HepG2 (cell line): ENCODE measurements at regions not wholly inside any gene's neighbourhood (a gene's known extent, or its start where the extent isn't known, plus 50 kb on each side); places are given as distances from the start of the nearest gene placed in this dataset.

Source experiments
- ATAC-seq: fragments of 200-7000 bp; cut with Tn5 transposase; 3 replicates; pipeline ENCODE4 v1.9.1; 2020; ENCODE audit warnings: mild to moderate bottlenecking, moderate library complexity
- BruUV-seq: library from RNA; stranded (reverse); fragments of 400-500 nt; replicated peaks from 2 replicates; lab custom pipeline; 2021; lab: Mats Ljungman, UMichigan
- CTCF ChIA-PET: fragments of 300-600 bp; formaldehyde crosslinking; extraction: SDS; loops from one replicate; lab custom pipeline; 2021; ENCODE audit warnings: low total read pairs, inconsistent platforms, low intra/inter-chr PET ratio; lab: Yijun Ruan, JAX
- POLR2A ChIA-PET: fragments of 350-600 bp; sonication (Branson Sonifier 250); formaldehyde crosslinking; loops from one replicate; lab custom pipeline; 2020; ENCODE audit warnings: antibody characterized with exemption, inconsistent platforms; lab: Yijun Ruan, JAX
- DNase-seq: peaks from one replicate; pipeline ENCODE4 v3.0.0-alpha.2; 2015; ENCODE audit warnings: low spot score
- FAIRE-seq: peaks from 3 replicates; lab custom pipeline; 2011; peaks lifted over from hg19 to GRCh38; lab: Jason Lieb, UNC
- H2AFZ ChIP-seq: one replicate; pipeline ENCODE4 v1.6.1; 2011; ENCODE audit warnings: low read length, inconsistent platforms
- H3K27ac ChIP-seq: fragments of 300-600 bp; 3 replicates; pipeline ENCODE4 v1.8.0; 2011; ENCODE audit warnings: mixed run types, mild to moderate bottlenecking, mixed read lengths, low read length, inconsistent platforms; ENCODE audit not compliant: insufficient read depth; ENCODE audit errors: extremely low read length
- H3K27me3 ChIP-seq, 2 experiments: fragments of 200-600 bp in 1 of 2; 2 replicates in 1 of 2; 3 replicates in 1 of 2; pipeline versions ENCODE4 v1.6.0 to v1.8.0; 2011; ENCODE audit warnings: low read length in 2 of 2, mild to moderate bottlenecking in 2 of 2, moderate library complexity in 2 of 2, inconsistent platforms in 1 of 2; ENCODE audit not compliant: insufficient read depth in 2 of 2, control insufficient read depth in 1 of 2
- H3K36me3 ChIP-seq, 2 experiments: fragments of 200-600 bp in 1 of 2; replicated peaks in 1 of 2; 2 replicates in 1 of 2; 3 replicates in 1 of 2; pipeline versions ENCODE4 v1.5.1 to v1.8.0; 2011; ENCODE audit warnings: low read length in 2 of 2, inconsistent platforms in 1 of 2; ENCODE audit not compliant: insufficient read depth in 2 of 2, control insufficient read depth in 1 of 2
- H3K4me1 ChIP-seq: 2 replicates; pipeline ENCODE4 v1.5.1; 2012; ENCODE audit warnings: low read length, inconsistent platforms; ENCODE audit not compliant: insufficient read depth
- H3K4me2 ChIP-seq: 2 replicates; pipeline ENCODE4 v1.6.0; 2011; ENCODE audit warnings: low read depth, low read length, inconsistent platforms
- H3K4me3 ChIP-seq, 3 experiments: fragments of 200-600 bp in 1 of 3; sonication (generic), shearing (Covaris generic) in 1 of 3; replicated peaks in 1 of 3; 2 replicates each; pipeline ENCODE4 v1.5.1; 2011 to 2016; ENCODE audit warnings: low read length in 3 of 3, inconsistent platforms in 2 of 3, low read depth in 2 of 3, mild to moderate bottlenecking in 2 of 3, control low read depth in 1 of 3, mixed read lengths in 1 of 3; ENCODE audit not compliant: insufficient read depth in 1 of 3
- H3K79me2 ChIP-seq: one replicate; pipeline ENCODE4 v1.6.1; 2011; ENCODE audit warnings: low read length, inconsistent platforms; ENCODE audit not compliant: insufficient read depth
- H3K9ac ChIP-seq: 2 replicates; pipeline ENCODE4 v1.6.0; 2011; ENCODE audit warnings: mild to moderate bottlenecking, low read depth, low read length, inconsistent platforms; ENCODE audit not compliant: insufficient read depth
- H3K9me3 ChIP-seq: 2 replicates; pipeline ENCODE4 v1.5.1; 2012; ENCODE audit warnings: mild to moderate bottlenecking, low read length
- H4K20me1 ChIP-seq: 2 replicates; pipeline ENCODE4 v1.6.0; 2011; ENCODE audit warnings: inconsistent platforms, mild to moderate bottlenecking, low read length, moderate library complexity; ENCODE audit not compliant: insufficient read depth
- CCDC6 ChIP-seq: sonication (generic); formaldehyde crosslinking; IDR thresholded peaks from 2 replicates; pipeline ENCODE4 v1.8.1; 2022; ENCODE audit warnings: mild to moderate bottlenecking, missing genetic modification reagents, moderate library complexity
- CHD2 ChIP-seq: IDR thresholded peaks from 2 replicates; pipeline ENCODE4 v1.6.1; 2011; ENCODE audit warnings: low read depth, low read length, improper control_type of control experiment
- EEA1 ChIP-seq: sonication (generic); formaldehyde crosslinking; IDR thresholded peaks from 2 replicates; pipeline ENCODE4 v1.5.1; 2020; ENCODE audit warnings: mild to moderate bottlenecking, missing genetic modification reagents, borderline replicate concordance
- JUN ChIP-seq: sonication (generic); formaldehyde crosslinking; IDR thresholded peaks from 2 replicates; pipeline ENCODE4 v1.4.0; 2020; ENCODE audit warnings: mild to moderate bottlenecking, missing genetic modification reagents
- RXRB ChIP-seq: IDR thresholded peaks from 2 replicates; pipeline ENCODE4 v1.6.1; 2016; ENCODE audit warnings: borderline replicate concordance, missing genetic modification reagents, missing compliant biosample characterization
- SIN3A ChIP-seq: IDR thresholded peaks from 2 replicates; pipeline ENCODE4 v1.6.1; 2011; ENCODE audit warnings: low read depth, mild to moderate bottlenecking, control low read depth, low read length, borderline replicate concordance
- SIN3B ChIP-seq: fragments of 150-350 bp; IDR thresholded peaks from 2 replicates; pipeline ENCODE4 v1.6.1; 2014; ENCODE audit warnings: low read length
- SNAI1 ChIP-seq: sonication (generic); formaldehyde crosslinking; IDR thresholded peaks from 2 replicates; pipeline ENCODE4 v1.5.0; 2020; ENCODE audit warnings: mild to moderate bottlenecking, missing genetic modification reagents, borderline replicate concordance
- TEAD3 ChIP-seq: optimal IDR thresholded peaks from 2 replicates; pipeline ENCODE3; 2016; ENCODE audit warnings: borderline replicate concordance
- THYN1 ChIP-seq: sonication (generic); formaldehyde crosslinking; IDR thresholded peaks from 2 replicates; pipeline ENCODE4 v1.8.1; 2023; ENCODE audit warnings: low read depth, mild to moderate bottlenecking, moderate library complexity, missing genetic modification reagents, borderline replicate concordance
- ZFYVE20 ChIP-seq: sonication (generic); formaldehyde crosslinking; IDR thresholded peaks from 2 replicates; pipeline ENCODE4 v1.8.0; 2023; ENCODE audit warnings: low read depth, mild to moderate bottlenecking, moderate library complexity, missing genetic modification reagents, borderline replicate concordance
- ZNF124 ChIP-seq: sonication (generic); formaldehyde crosslinking; IDR thresholded peaks from 2 replicates; pipeline ENCODE4 v1.4.0; 2020; ENCODE audit warnings: missing genetic modification reagents
- ZNF296 ChIP-seq: sonication (generic); formaldehyde crosslinking; conservative IDR thresholded peaks from 2 replicates; pipeline ENCODE4 v1.5.0; 2020; ENCODE audit warnings: mild to moderate bottlenecking, missing genetic modification reagents
- ZNF775 ChIP-seq: sonication (generic); formaldehyde crosslinking; IDR thresholded peaks from 2 replicates; pipeline ENCODE4 v1.4.0; 2020; ENCODE audit warnings: missing genetic modification reagents, mild to moderate bottlenecking, moderate library complexity, borderline replicate concordance
- WGBS: methylation state at CpG from one replicate; pipeline ENCODE4 v1.1.6; 2017; ENCODE audit warnings: low lambda C conversion rate; 5-methylcytosine and 5-hydroxymethylcytosine counted together
- in situ Hi-C: cut with HindIII; loops from 2 replicates; pipeline ENCODE4 v1.10.0; 2017; ENCODE audit warnings: low pct_unique_long_range_greater_than_20kb; ENCODE audit not compliant: extremely low pct_ligation_motif_present
- intact Hi-C: fragments of 100-400 bp; cut with micrococcal nuclease; formaldehyde crosslinking; loops from one replicate; pipeline ENCODE4 v1.10.0; 2022; ENCODE audit not compliant: unreplicated experiment
- TF ChIP-seq, protein P1 (sequence below): sonication (generic); formaldehyde crosslinking; IDR thresholded peaks from 2 replicates; pipeline ENCODE4 v1.4.0; 2020; ENCODE audit warnings: mild to moderate bottlenecking, low read depth, missing genetic modification reagents
- TF ChIP-seq, protein P2 (sequence below): sonication (generic); formaldehyde crosslinking; IDR thresholded peaks from 2 replicates; pipeline ENCODE4 v1.5.0; 2020; ENCODE audit warnings: mild to moderate bottlenecking, missing genetic modification reagents
- TF ChIP-seq, protein P3 (sequence below): sonication (generic); formaldehyde crosslinking; IDR thresholded peaks from 2 replicates; pipeline ENCODE4 v1.4.0; 2020; ENCODE audit warnings: mild to moderate bottlenecking, low read depth, missing genetic modification reagents

DNA sequence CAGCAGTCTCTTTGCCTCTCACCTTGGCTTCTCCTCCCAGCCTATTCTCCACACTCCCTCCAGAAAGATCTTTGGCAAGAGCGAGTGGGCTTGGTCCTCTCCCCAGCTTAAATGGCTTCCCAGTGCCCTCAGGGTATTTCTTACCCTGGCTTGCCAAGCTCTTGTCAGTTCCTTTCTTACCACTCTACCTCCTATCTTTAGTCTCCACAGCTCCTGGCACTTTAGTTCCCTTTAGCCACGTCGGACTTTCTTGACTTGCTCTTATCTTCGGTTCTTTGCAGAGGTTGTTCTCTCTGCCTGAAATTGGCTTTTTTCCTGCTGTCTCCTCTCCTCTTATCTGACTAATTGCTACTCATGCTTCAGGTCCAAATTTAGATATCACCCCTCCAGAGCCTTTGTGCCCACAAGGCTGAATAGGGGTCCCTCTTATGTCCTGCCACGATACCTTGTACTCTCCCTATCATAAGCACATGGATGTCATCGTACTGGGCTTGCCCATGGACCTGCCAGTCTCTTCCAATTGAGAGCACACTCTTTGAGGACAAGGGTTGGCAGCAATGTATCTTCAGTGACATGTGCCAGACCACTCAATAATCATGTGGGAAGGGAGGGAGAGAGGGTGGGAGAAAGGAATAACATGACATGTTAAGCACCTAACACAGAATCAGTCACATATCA lies 131.7 kb upstream of the CTAGE1 start:
- no peak overlapping the region for H3K27ac ChIP-seq
- TF ChIP-seq, protein P1, sequence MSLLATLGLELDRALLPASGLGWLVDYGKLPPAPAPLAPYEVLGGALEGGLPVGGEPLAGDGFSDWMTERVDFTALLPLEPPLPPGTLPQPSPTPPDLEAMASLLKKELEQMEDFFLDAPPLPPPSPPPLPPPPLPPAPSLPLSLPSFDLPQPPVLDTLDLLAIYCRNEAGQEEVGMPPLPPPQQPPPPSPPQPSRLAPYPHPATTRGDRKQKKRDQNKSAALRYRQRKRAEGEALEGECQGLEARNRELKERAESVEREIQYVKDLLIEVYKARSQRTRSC, result no peak
- TF ChIP-seq CHD2, result no peak
- no peak for TF ChIP-seq JUN
- TF ChIP-seq ZFYVE20, result no peak
- TF ChIP-seq SNAI1 (CRISPR knock-in tag), result no peak
- TF ChIP-seq EEA1, result no peak
- no peak for TF ChIP-seq ZNF124
- TF ChIP-seq SIN3A, result no peak
- no peak for TF ChIP-seq SIN3B
- TF ChIP-seq ZNF296, result no peak
- no peak for TF ChIP-seq RXRB
- TF ChIP-seq, protein P2, sequence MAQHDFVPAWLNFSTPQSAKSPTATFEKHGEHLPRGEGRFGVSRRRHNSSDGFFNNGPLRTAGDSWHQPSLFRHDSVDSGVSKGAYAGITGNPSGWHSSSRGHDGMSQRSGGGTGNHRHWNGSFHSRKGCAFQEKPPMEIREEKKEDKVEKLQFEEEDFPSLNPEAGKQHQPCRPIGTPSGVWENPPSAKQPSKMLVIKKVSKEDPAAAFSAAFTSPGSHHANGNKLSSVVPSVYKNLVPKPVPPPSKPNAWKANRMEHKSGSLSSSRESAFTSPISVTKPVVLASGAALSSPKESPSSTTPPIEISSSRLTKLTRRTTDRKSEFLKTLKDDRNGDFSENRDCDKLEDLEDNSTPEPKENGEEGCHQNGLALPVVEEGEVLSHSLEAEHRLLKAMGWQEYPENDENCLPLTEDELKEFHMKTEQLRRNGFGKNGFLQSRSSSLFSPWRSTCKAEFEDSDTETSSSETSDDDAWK (CRISPR knock-in tag), result no peak
- TF ChIP-seq ZNF775 (CRISPR knock-in tag), result no peak
- TF ChIP-seq THYN1 (CRISPR knock-in tag), result no peak
- TF ChIP-seq CCDC6 (CRISPR knock-in tag), result no peak
- TF ChIP-seq, protein P3, sequence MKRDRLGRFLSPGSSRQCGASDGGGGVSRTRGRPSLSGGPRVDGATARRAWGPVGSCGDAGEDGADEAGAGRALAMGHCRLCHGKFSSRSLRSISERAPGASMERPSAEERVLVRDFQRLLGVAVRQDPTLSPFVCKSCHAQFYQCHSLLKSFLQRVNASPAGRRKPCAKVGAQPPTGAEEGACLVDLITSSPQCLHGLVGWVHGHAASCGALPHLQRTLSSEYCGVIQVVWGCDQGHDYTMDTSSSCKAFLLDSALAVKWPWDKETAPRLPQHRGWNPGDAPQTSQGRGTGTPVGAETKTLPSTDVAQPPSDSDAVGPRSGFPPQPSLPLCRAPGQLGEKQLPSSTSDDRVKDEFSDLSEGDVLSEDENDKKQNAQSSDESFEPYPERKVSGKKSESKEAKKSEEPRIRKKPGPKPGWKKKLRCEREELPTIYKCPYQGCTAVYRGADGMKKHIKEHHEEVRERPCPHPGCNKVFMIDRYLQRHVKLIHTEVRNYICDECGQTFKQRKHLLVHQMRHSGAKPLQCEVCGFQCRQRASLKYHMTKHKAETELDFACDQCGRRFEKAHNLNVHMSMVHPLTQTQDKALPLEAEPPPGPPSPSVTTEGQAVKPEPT (CRISPR knock-in tag), result no peak
- no peak for TF ChIP-seq TEAD3 (CRISPR knock-in tag)
- no peaks in the 10 kb centered on the region for H3K4me1 ChIP-seq
- H3K36me3 ChIP-seq, result no peaks in the 10 kb centered on the region
- ATAC-seq (no peak), DNase-seq (no peak), FAIRE-seq (no peak)
- H3K27me3 ChIP-seq, result peaks cover 0 to 6% of the 10 kb centered on the region in 2 experiments; a peak in 2 of 5 replicates
- no peak overlapping the region for H2AFZ ChIP-seq
- H3K9me3 ChIP-seq, result no peaks in the 10 kb centered on the region
- ChIA-PET CTCF (no interaction called here), POLR2A (no interaction called here)
- H3K4me2 ChIP-seq, result no peak overlapping the region
- intact Hi-C loops, result no loop called here
- no peaks in the 10 kb centered on the region for H4K20me1 ChIP-seq
- 10% methylated on average over 6 of the region's 6 CpGs for WGBS
- no TSS peak for BruUV-seq
- H3K79me2 ChIP-seq, result no peaks in the 10 kb centered on the region
- H3K4me3 ChIP-seq, result no peak overlapping the region
- H3K9ac ChIP-seq, result no peak overlapping the region
- in situ Hi-C loops, result no loop called here
